Stimulated activated naive CD8-positive, alpha-beta T cell treated with anti-CD3 and anti-CD28 coated beads, Interleukin-15, Interleukin-2, amounts not matched to agents 100 ng/mL and 50 ng/mL, for 24 hours (primary cell): ENCODE measurements at regions not wholly inside any gene's neighbourhood (a gene's known extent, or its start where the extent isn't known, plus 50 kb on each side); places are given as distances from the start of the nearest gene placed in this dataset.

ENCODE experiments used
- H3K27ac Mint-ChIP-seq: one replicate; pipeline ENCODE4 v1.8.0; 2021; ENCODE audit warnings: mild to moderate bottlenecking, mixed read lengths
- H3K27me3 Mint-ChIP-seq: one replicate; pipeline ENCODE4 v1.8.0; 2021; ENCODE audit warnings: mixed read lengths
- H3K36me3 Mint-ChIP-seq: one replicate; pipeline ENCODE4 v1.8.0; 2021; ENCODE audit warnings: low read depth, mixed read lengths
- H3K4me1 Mint-ChIP-seq: one replicate; pipeline ENCODE4 v1.8.0; 2021; ENCODE audit warnings: low read depth, mixed read lengths
- H3K4me3 Mint-ChIP-seq: one replicate; pipeline ENCODE4 v1.8.0; 2021; ENCODE audit warnings: mild to moderate bottlenecking, mixed read lengths
- H3K9me3 Mint-ChIP-seq: one replicate; pipeline ENCODE4 v1.8.0; 2021; ENCODE audit warnings: mixed read lengths

- H3K36me3 Mint-ChIP-seq = no peaks in the 10 kb centered on the region
- H3K4me3 Mint-ChIP-seq = no peak overlapping the region
- H3K27ac Mint-ChIP-seq = no peak overlapping the region
- H3K4me1 Mint-ChIP-seq = no peaks in the 10 kb centered on the region
- no peaks in the 10 kb centered on the region for H3K27me3 Mint-ChIP-seq
- H3K9me3 Mint-ChIP-seq = peaks cover 11% of the 10 kb centered on the region
These were observed 422.1 kb upstream of the CDH5 start for GRCh38 chr16:65944361-65944760.

DNA sequence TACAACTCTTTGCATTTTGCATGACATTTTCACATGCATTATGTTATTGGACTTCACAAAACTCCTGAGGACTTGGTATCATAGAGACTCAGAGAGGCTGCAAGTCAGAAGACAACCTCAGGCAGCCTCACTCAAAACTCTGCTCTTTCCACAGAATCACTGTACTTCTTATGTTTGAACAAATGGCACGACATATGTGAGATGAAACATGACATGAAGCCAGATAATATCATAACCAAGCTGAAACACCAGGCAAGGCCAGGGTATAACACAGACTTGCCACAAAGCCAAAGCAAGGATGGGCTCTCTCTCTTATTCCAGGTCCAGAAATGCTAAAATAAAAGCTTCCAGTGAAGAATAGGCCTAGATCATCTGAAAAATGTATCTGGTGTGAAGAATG, 425.8 kb upstream of the CDH5 start:
- Mint-ChIP-seq H3K4me1 (no peaks in the 10 kb centered on the region), H3K36me3 (no peaks in the 10 kb centered on the region), H3K4me3 (no peak overlapping the region), H3K27me3 (peaks cover 4% of the 10 kb centered on the region), H3K27ac (no peak overlapping the region), H3K9me3 (peaks cover 8% of the 10 kb centered on the region)

GRCh38 chr16:65938083-65938482, 428.4 kb upstream of the CDH5 start:
- no peaks in the 10 kb centered on the region for H3K4me1 Mint-ChIP-seq
- H3K4me3 Mint-ChIP-seq = no peak overlapping the region
- H3K27ac Mint-ChIP-seq = no peak overlapping the region
- no peaks in the 10 kb centered on the region for H3K36me3 Mint-ChIP-seq
- peaks cover 4% of the 10 kb centered on the region for H3K27me3 Mint-ChIP-seq
- peaks cover 3% of the 10 kb centered on the region for H3K9me3 Mint-ChIP-seq

DNA sequence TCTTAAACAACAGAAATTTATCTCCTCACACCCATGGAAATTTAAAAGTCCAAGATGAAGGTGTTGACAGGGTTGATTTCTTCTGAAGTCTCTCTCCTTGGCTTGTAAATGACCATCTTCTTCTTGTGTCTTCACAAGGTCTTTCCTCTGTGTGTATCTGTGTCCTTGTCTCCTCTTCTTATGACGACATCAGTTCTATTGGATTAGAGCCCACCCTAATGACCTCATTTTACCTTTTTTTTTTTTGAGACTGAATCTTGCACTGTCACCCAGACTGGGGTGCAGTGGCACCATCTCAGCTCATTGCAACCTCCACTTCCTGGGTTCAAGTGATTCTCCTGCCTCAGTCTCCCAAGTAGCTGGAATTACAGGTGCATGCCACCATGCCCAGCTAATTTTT, 429.0 kb upstream of the CDH5 start:
- H3K36me3 Mint-ChIP-seq = no peaks in the 10 kb centered on the region
- peaks cover 4% of the 10 kb centered on the region for H3K27me3 Mint-ChIP-seq
- no peaks in the 10 kb centered on the region for H3K4me1 Mint-ChIP-seq
- no peak overlapping the region for H3K27ac Mint-ChIP-seq
- peaks cover 3% of the 10 kb centered on the region for H3K9me3 Mint-ChIP-seq
- H3K4me3 Mint-ChIP-seq = no peak overlapping the region

DNA sequence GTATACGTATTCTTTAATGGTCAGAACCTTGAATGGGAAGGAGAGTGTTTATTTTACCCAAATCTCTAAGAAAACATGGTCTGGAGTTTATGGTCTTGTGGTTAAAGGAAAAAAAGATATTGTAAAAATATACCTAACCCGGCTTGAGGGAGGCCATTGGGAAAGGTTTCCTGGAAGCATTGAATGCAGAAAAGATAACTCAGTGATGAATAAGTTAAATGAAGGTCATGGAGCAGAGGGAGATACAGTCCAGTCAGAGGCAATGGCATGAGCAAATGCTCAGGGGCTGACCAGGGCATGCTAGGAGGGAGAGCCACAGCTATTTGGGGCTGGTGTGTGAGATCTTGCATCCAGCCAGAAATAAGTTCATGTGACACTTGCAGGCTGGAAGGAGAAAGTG, 430.4 kb upstream of the CDH5 start:
- no peaks in the 10 kb centered on the region for H3K36me3 Mint-ChIP-seq
- no peaks in the 10 kb centered on the region for H3K4me1 Mint-ChIP-seq
- peaks cover 4% of the 10 kb centered on the region for H3K27me3 Mint-ChIP-seq
- H3K4me3 Mint-ChIP-seq = no peak overlapping the region
- H3K9me3 Mint-ChIP-seq = peaks cover 3% of the 10 kb centered on the region
- H3K27ac Mint-ChIP-seq = no peak overlapping the region

DNA sequence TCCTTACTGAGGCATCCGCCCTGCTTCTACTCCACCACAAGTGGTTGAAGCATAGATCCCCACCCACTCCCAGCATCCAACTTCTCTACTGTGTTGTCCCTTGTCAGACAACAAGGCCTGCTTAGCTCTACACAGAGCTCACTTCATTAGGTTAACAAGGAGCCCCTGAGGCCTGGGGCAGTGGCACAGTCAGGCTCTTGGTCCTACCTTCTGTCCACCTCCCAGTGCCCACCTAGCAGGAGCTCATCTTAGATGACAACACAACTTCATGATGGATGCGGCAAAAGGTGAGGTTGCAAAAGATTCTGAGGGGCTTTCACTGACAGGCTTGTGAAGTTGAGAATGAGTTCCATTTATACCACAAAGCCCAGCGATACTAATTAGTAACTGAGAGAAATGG, 432.0 kb upstream of the CDH5 start:
- Mint-ChIP-seq H3K4me1 (no peaks in the 10 kb centered on the region), H3K27me3 (peaks cover 4% of the 10 kb centered on the region), H3K4me3 (no peak overlapping the region), H3K27ac (no peak overlapping the region), H3K36me3 (no peaks in the 10 kb centered on the region), H3K9me3 (peaks cover 3% of the 10 kb centered on the region)

GRCh38 chr16:65933703-65934102, 432.8 kb upstream of the CDH5 start:
- no peaks in the 10 kb centered on the region for H3K9me3 Mint-ChIP-seq
- H3K27ac Mint-ChIP-seq = no peak overlapping the region
- H3K4me3 Mint-ChIP-seq = no peak overlapping the region

GRCh38 chr16:65932350-65933072, 434.0 kb upstream of the CDH5 start:
- no peaks in the 10 kb centered on the region for H3K27me3 Mint-ChIP-seq
- H3K4me3 Mint-ChIP-seq = no peak overlapping the region
- H3K27ac Mint-ChIP-seq = no peak overlapping the region
- no peaks in the 10 kb centered on the region for H3K36me3 Mint-ChIP-seq
- H3K4me1 Mint-ChIP-seq = no peaks in the 10 kb centered on the region
- H3K9me3 Mint-ChIP-seq = peaks cover 4% of the 10 kb centered on the region

More at GRCh38 chr16:65933703-65934102, 432.8 kb upstream of the CDH5 start:
- H3K27me3 Mint-ChIP-seq = no peaks in the 10 kb centered on the region
- H3K4me1 Mint-ChIP-seq = no peaks in the 10 kb centered on the region
- H3K36me3 Mint-ChIP-seq = no peaks in the 10 kb centered on the region

DNA sequence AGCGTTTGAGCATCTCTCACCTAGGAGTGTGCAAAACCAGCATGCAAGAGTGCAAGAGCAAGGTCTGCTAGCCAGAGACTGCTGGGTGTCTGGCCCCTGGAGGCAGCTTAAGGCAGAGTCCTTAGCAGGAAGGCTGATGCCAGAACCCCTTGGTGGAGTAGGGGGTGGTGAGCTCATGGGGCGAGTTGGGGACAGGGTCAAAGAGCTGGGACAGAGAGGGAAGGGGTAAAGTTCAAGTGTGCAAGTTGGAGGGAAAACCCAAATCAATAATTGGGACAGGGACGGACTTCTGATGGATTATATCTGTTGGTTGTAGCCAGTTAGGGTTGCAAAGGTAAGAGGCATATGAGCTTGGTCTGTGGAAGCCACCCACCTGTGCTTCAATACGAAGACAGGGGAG, 443.6 kb upstream of the CDH5 start:
- Mint-ChIP-seq H3K27ac (no peak overlapping the region), H3K27me3 (peaks cover 5% of the 10 kb centered on the region), H3K4me3 (no peak overlapping the region), H3K4me1 (no peaks in the 10 kb centered on the region), H3K36me3 (no peaks in the 10 kb centered on the region), H3K9me3 (no peaks in the 10 kb centered on the region)

DNA sequence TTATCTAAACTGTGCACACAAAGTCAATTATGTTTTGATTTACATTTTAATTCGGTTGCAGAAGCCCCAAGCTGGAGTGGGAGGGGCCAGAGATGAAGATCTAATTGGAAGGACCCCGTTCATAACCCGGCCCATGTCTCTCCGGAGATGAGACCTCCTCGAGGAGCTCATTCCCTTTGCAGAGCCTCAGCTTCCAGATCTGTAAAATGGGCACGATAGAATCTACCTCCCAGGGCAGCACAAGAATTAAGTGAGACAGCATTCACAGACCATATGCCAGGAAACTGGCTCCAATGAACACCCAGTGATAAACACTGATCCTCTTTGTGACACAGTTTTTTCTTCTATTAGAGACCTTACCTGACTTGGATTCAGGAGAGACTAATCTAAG, 446.5 kb upstream of the CDH5 start:
- Mint-ChIP-seq H3K9me3 (no peaks in the 10 kb centered on the region), H3K4me1 (no peaks in the 10 kb centered on the region), H3K4me3 (no peak overlapping the region), H3K36me3 (no peaks in the 10 kb centered on the region), H3K27ac (no peak overlapping the region), H3K27me3 (peaks cover 5% of the 10 kb centered on the region)

DNA sequence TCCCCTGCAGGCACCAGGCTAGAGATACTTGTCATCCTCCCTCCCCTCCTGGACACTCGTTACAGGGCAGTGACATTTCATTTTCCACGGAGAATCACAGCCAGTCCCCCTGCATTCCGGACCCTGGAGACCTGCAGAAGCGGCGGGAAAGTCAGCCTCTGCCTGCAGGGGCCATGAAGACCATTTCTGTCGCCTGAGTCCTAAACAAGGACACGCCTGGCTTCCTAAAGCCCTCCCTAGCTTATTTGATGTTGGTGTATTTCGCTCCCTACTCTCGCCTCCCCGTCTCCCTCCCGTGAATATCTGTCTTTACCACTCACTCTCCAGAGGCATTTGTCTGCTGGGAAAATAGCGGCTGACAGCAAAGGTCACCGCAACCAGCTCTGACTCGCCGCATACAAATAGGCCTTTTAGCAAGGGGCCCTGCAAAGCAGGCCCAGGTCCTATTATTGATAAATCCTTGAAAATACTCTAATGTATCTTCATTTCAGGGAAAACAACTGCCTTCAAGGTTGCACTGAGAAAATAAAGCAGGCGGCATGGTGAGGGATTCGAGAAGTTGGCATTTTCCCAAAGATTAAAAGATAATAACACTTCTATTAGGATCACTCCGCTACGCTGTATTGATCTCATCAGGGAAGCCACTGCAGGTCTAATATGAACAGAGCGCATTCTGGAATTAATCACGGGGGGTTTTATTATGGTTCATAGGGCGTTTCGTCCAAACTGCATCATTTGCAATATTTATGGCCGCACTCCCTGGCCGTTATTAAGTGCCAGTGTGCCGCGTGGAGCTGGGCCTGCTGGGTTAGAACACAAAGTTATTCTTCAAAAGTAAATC, 447.1 kb upstream of the CDH5 start:
- Mint-ChIP-seq H3K4me1 (no peaks in the 10 kb centered on the region), H3K4me3 (no peak overlapping the region), H3K27ac (no peak overlapping the region), H3K9me3 (no peaks in the 10 kb centered on the region), H3K27me3 (peaks cover 5% of the 10 kb centered on the region), H3K36me3 (no peaks in the 10 kb centered on the region)

DNA sequence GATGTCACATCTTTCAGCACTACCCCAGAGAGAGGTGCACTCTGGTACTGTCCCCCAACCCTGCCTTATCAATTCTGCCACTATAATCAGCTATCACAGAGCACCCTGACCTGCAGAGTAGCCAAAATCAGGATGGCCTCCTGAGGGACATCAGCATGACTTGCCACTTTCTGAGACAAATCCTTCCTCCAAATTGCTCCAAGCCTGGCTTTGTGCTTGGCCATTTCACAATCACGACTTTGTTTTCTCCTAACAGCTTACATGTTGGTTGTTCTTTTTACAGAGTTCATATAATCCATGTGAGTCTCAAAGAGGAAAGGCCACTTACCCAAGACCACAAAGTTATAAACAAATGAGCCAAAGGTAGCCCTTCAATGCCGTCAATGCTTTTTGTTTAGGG, 449.0 kb upstream of the CDH5 start:
- H3K4me3 Mint-ChIP-seq = no peak overlapping the region
- H3K27me3 Mint-ChIP-seq = peaks cover 5% of the 10 kb centered on the region
- no peaks in the 10 kb centered on the region for H3K9me3 Mint-ChIP-seq

GRCh38 chr16:65916995-65917394, 449.5 kb upstream of the CDH5 start:
- Mint-ChIP-seq H3K27me3 (peaks cover 5% of the 10 kb centered on the region), H3K36me3 (no peaks in the 10 kb centered on the region), H3K27ac (no peak overlapping the region), H3K4me3 (no peak overlapping the region), H3K4me1 (no peaks in the 10 kb centered on the region), H3K9me3 (no peaks in the 10 kb centered on the region)

More for the DNA sequence above, 449.0 kb upstream of the CDH5 start:
- H3K36me3 Mint-ChIP-seq = no peaks in the 10 kb centered on the region
- H3K27ac Mint-ChIP-seq = no peak overlapping the region
- no peaks in the 10 kb centered on the region for H3K4me1 Mint-ChIP-seq

DNA sequence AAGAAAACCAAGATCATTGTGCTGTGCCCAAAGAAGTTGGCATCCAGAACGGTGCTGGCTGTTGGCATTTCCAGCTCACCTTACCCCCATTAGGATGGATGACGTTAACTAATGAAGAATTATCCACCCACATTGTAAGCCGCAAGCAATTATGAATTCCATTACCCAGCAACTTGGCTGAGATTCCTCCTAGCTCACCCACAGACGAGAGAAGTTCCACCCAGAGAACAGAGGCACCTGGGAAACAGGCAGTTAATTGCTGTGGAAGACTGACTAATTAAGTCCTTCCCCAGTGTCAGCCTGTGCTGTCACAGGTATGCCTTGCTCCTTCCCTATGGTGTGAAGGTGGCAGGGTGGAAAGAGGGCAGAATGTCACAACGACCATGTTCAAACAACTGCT, 456.2 kb upstream of the CDH5 start:
- no peaks in the 10 kb centered on the region for H3K4me1 Mint-ChIP-seq

GRCh38 chr16:65909310-65910050, 457.0 kb upstream of the CDH5 start:
- H3K4me3 Mint-ChIP-seq = no peak overlapping the region
- H3K27ac Mint-ChIP-seq = no peak overlapping the region
- H3K4me1 Mint-ChIP-seq = no peaks in the 10 kb centered on the region
- no peaks in the 10 kb centered on the region for H3K36me3 Mint-ChIP-seq
- H3K9me3 Mint-ChIP-seq = peaks cover 4% of the 10 kb centered on the region
- peaks cover 3% of the 10 kb centered on the region for H3K27me3 Mint-ChIP-seq

More for the DNA sequence above, 456.2 kb upstream of the CDH5 start:
- Mint-ChIP-seq H3K36me3 (no peaks in the 10 kb centered on the region), H3K27ac (no peak overlapping the region), H3K4me3 (no peak overlapping the region), H3K27me3 (peaks cover 3% of the 10 kb centered on the region), H3K9me3 (peaks cover 4% of the 10 kb centered on the region)
